Ovary (tissue), 7 donors: ENCODE measurements at regions not wholly inside any gene's neighbourhood (a gene's known extent, or its start where the extent isn't known, plus 50 kb on each side); places are given as distances from the start of the nearest gene placed in this dataset.

ENCODE experiments used
- DNase-seq, 5 donors: peaks; one replicate each; pipeline ENCODE4 v3.0.0-alpha.2; 2019 to 2020
- H3K27ac ChIP-seq, 2 donors: fragments of 200-600 bp; one replicate each; pipeline versions ENCODE4 v1.5.1 to v1.8.0; 2019 to 2022
- H3K27me3 ChIP-seq: fragments of 200-600 bp; one replicate; pipeline ENCODE4 v1.8.0; 2022
- H3K36me3 ChIP-seq: fragments of 200-600 bp; sonication (generic); one replicate; pipeline ENCODE4 v1.5.1; 2019
- H3K4me1 ChIP-seq: one replicate; pipeline ENCODE4 v1.8.1; 2013; ENCODE audit warnings: mild to moderate bottlenecking, moderate library complexity; ENCODE audit not compliant: insufficient read depth
- H3K4me3 ChIP-seq: fragments of 200-600 bp; sonication (generic); one replicate; pipeline ENCODE4 v1.5.1; 2017
- H3K9me3 ChIP-seq, 2 donors: fragments of 200-600 bp in 1 of 2; sonication (generic) in 1 of 2; one replicate each; pipeline versions ENCODE4 v1.5.1 to v1.8.1; 2013 to 2019; ENCODE audit warnings: mild to moderate bottlenecking in 1 of 2, moderate library complexity in 1 of 2
- CTCF ChIP-seq, 3 donors: fragments of 450-650 bp in 2 of 3; fragments of 200-600 bp in 1 of 3; IDR thresholded peaks; one replicate each; pipeline versions ENCODE4 v1.5.1 to v1.8.0; 2016 to 2022; ENCODE audit warnings: antibody characterized with exemption in 3 of 3, mild to moderate bottlenecking in 1 of 3
- EP300 ChIP-seq: sonication (generic); formaldehyde crosslinking; IDR thresholded peaks from one replicate; pipeline ENCODE4 v1.6.1; 2017; ENCODE audit warnings: antibody characterized with exemption
- POLR2A ChIP-seq: fragments of 450-650 bp; IDR thresholded peaks from one replicate; pipeline ENCODE4 v1.6.1; 2017; ENCODE audit warnings: antibody characterized with exemption, mild to moderate bottlenecking, moderate library complexity
- WGBS, 3 donors: extraction: QIAGEN DNeasy Blood & Tissue Kit in 1 of 3; methylation state at CpG; one replicate each; pipeline versions ENCODE4 v1.1.5 to v1.1.7; 2013 to 2017; 5-methylcytosine and 5-hydroxymethylcytosine counted together
- intact Hi-C, 4 donors: fragments of 100-400 bp; cut with DNase I; formaldehyde crosslinking; loops; one replicate each; pipeline versions ENCODE4 v1.11.0 to v1.15.1; 2022 to 2023
- donor health status: DM: no; HTN: no; CAD: no; lungs with moderate emphysema.
- donor health status: DM: no; HTN: no; CAD: no.
- donor health status: Bipolar disorder and iron deficiency.
- donor health status: DM: no; HTN: no; CAD: no.
- donor health status: DM: yes; HTN: yes; CAD: no.

- no peaks in the 10 kb centered on the region for H3K36me3 ChIP-seq
Measured at GRCh38 chr13:22517544-22517943, 663.2 kb upstream of the SGCG start.

GRCh38 chr13:22536851-22537250, 643.9 kb upstream of the SGCG start:
- Histone ChIP-seq H3K27ac (no peak overlapping the region), H3K4me3 (no peak overlapping the region), H3K27me3 (no peaks in the 10 kb centered on the region), H3K36me3 (no peaks in the 10 kb centered on the region), H3K4me1 (no peaks in the 10 kb centered on the region), H3K9me3 (no peaks in the 10 kb centered on the region)
- TF ChIP-seq POLR2A (no peak), CTCF (IDR thresholded peaks at IDR 0.05) (no peak), EP300 (no peak)
- intact Hi-C loops, result no loop called here
- DNase-seq, result no peak
- WGBS, 3 donors, result 81 to 86% (median 84%) methylated on average over 4 of the region's 4 CpGs

More at GRCh38 chr13:22517544-22517943, 663.2 kb upstream of the SGCG start:
- no peaks in the 10 kb centered on the region for H3K9me3 ChIP-seq
- 59 to 72% (median 63%) methylated on average over 3 of the region's 3 CpGs for WGBS, 3 donors
- no peaks in the 10 kb centered on the region for H3K27me3 ChIP-seq
- H3K4me3 ChIP-seq, result no peak overlapping the region
- TF ChIP-seq EP300 (no peak), POLR2A (no peak), CTCF (IDR thresholded peaks at IDR 0.05) (no peak)
- DNase-seq, result no peak
- no peaks in the 10 kb centered on the region for H3K4me1 ChIP-seq
- no peak overlapping the region for H3K27ac ChIP-seq
- intact Hi-C loops, result no loop called here

- Histone ChIP-seq H3K27me3 (no peaks in the 10 kb centered on the region), H3K27ac (no peak overlapping the region), H3K36me3 (no peaks in the 10 kb centered on the region), H3K4me1 (no peaks in the 10 kb centered on the region), H3K4me3 (no peak overlapping the region), H3K9me3 (no peaks in the 10 kb centered on the region)
- DNase-seq, result no peak
- WGBS, 3 donors, result 55 to 70% (median 62%) methylated on average over 5 of the region's 5 CpGs
- TF ChIP-seq CTCF (IDR thresholded peaks at IDR 0.05) (no peak), EP300 (no peak), POLR2A (no peak)
- intact Hi-C loops, result no loop called here
Measured at GRCh38 chr13:22538400-22538799, 642.4 kb upstream of the SGCG start.

- no peak for TF ChIP-seq POLR2A
- no peak overlapping the region for H3K27ac ChIP-seq
- no peaks in the 10 kb centered on the region for H3K9me3 ChIP-seq
- no peaks in the 10 kb centered on the region for H3K27me3 ChIP-seq
- intact Hi-C loops, result no loop called here
- DNase-seq, result no peak
- no peaks in the 10 kb centered on the region for H3K36me3 ChIP-seq
- no peak overlapping the region for H3K4me3 ChIP-seq
- 31 to 56% (median 42%) methylated on average over 2 of the region's 2 CpGs for WGBS, 3 donors
- H3K4me1 ChIP-seq, result no peaks in the 10 kb centered on the region
Measured at GRCh38 chr13:22549126-22549525, 631.7 kb upstream of the SGCG start.

GRCh38 chr13:22561581-22561980, 619.2 kb upstream of the SGCG start:
- H3K9me3 ChIP-seq, result no peaks in the 10 kb centered on the region
- intact Hi-C loops, result no loop called here
- no peak overlapping the region for H3K4me3 ChIP-seq
- H3K4me1 ChIP-seq, result no peaks in the 10 kb centered on the region
- no peak for DNase-seq
- TF ChIP-seq POLR2A (no peak), EP300 (no peak), CTCF (IDR thresholded peaks at IDR 0.05) (no peak)
- no peak overlapping the region for H3K27ac ChIP-seq
- H3K27me3 ChIP-seq, result no peaks in the 10 kb centered on the region
- H3K36me3 ChIP-seq, result no peaks in the 10 kb centered on the region
